ENCODE measurements at regions not wholly inside any gene's neighbourhood (a gene's known extent, or its start where the extent isn't known, plus 50 kb on each side); places are given as distances from the start of the nearest gene placed in this dataset.
"Not testable (repeated sequence)": the region's sequence is repeated elsewhere in the genome, so short reads cannot be mapped to it uniquely, and the experiment has no call there.

DNA sequence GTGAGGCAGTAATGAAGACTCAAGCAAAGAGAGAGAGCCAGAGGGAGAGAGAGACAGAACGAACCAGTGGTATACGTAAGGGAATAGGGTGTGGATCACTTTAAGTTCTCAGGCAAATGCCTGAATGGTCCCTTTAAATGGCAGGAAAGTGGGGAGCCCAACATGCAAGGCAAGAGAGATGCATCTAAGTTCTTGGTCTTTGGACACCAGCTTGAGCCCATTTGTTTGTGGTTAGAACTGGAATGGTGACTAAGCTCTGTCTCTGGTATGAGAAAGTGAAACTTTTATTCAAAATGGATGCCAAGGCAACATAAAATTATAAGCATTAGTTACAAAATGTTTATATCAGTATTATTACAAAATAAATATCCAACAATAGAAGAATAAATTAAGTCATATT lies 192.2 kb upstream of the ALG10 start:
- no peaks in the 10 kb centered on the region for H3K4me1 ChIP-seq (ENCODE audit: control insufficient read depth in 3 of 3, insufficient read depth in 2 of 3, low read depth in 1 of 3, low read length in 2 of 3)

DNA sequence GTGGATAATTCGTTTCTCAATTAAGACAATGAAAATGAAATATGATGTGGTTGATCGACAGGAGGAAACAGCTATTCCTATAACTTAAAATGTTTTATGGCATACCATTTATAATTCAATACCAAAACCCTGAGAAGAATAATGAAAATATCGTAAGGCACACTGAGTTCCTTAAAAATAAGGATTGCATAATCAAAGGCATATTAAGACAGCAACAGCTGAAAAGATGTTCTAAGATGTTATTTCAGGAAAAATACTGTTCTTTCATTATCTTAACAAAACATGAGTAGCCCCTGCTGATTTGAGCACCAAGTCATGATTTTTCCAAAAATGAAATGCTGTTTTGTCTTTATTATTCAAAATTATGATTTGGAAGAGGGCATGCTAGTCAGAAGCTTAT lies 189.4 kb upstream of the ALG10 start:
- Histone ChIP-seq H3K4me1 (ENCODE audit: control insufficient read depth in 3 of 3, insufficient read depth in 2 of 3, low read depth in 1 of 3, low read length in 2 of 3) (no peaks in the 10 kb centered on the region), H3K36me3 (ENCODE audit: control insufficient read depth in 3 of 3, insufficient read depth in 2 of 3, low read depth in 1 of 3, low read length in 3 of 3) (no peaks in the 10 kb centered on the region), H3K4me3 (ENCODE audit: low read depth in 1 of 3, low read length in 3 of 3) (no peak overlapping the region), H3K27me3 (ENCODE audit: control insufficient read depth in 3 of 3, insufficient read depth in 3 of 3, low read length in 3 of 3) (no peaks in the 10 kb centered on the region), H3K9me3 (ENCODE audit: control insufficient read depth in 2 of 2, insufficient read depth in 1 of 2, low read depth in 1 of 2, low read length in 1 of 2) (peaks cover 0 to 2% of the 10 kb centered on the region in 2 donors), H3K27ac (ENCODE audit: low read depth in 1 of 3, low read length in 2 of 3) (no peak overlapping the region)
- WGBS, 3 donors, result 53 to 68% (median 67%) methylated on average over 3 of the region's 3 CpGs
- FAIRE-seq, result no peak
- no peak for DNase-seq

More for the DNA sequence above, 192.2 kb upstream of the ALG10 start:
- WGBS, 3 donors, result 80 to 93% (median 84%) methylated on average over 2 of the region's 2 CpGs
- Histone ChIP-seq H3K27me3 (ENCODE audit: control insufficient read depth in 3 of 3, insufficient read depth in 3 of 3, low read length in 3 of 3) (no peaks in the 10 kb centered on the region), H3K27ac (ENCODE audit: low read depth in 1 of 3, low read length in 2 of 3) (no peak overlapping the region), H3K36me3 (ENCODE audit: control insufficient read depth in 3 of 3, insufficient read depth in 2 of 3, low read depth in 1 of 3, low read length in 3 of 3) (no peaks in the 10 kb centered on the region), H3K9me3 (ENCODE audit: control insufficient read depth in 2 of 2, insufficient read depth in 1 of 2, low read depth in 1 of 2, low read length in 1 of 2) (no peaks in the 10 kb centered on the region), H3K4me3 (ENCODE audit: low read depth in 1 of 3, low read length in 3 of 3) (no peak overlapping the region)
- FAIRE-seq (no peak), DNase-seq (no peak)

DNA sequence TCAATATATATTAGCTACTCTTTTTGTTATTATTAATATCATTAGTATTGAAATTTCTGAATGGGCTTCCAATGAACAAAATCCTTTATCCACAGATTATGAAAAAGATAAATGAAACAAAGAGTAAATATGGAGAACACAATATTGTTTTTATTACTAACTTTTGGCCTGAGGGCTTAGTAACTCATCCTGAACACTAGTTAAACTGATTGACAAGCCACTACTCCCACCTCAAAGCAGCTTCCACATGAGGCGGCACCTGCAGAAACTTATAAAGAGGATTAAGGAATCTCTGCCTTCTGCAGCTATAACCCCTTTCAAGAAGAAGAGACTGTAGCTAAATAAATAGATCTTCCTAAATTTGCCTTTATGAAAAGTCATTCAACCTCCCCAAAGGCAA lies 187.6 kb upstream of the ALG10 start:
- peaks cover 0 to 2% of the 10 kb centered on the region in 2 donors for H3K9me3 ChIP-seq (ENCODE audit: control insufficient read depth in 2 of 2, insufficient read depth in 1 of 2, low read depth in 1 of 2, low read length in 1 of 2)
- H3K27me3 ChIP-seq (ENCODE audit: control insufficient read depth in 3 of 3, insufficient read depth in 3 of 3, low read length in 3 of 3), result no peaks in the 10 kb centered on the region
- H3K4me3 ChIP-seq (ENCODE audit: low read depth in 1 of 3, low read length in 3 of 3), result no peak overlapping the region
- H3K27ac ChIP-seq (ENCODE audit: low read depth in 1 of 3, low read length in 2 of 3), result no peak overlapping the region
- WGBS, 3 donors, result 84 to 90% (median 88%) methylated on average over 1 of the region's 1 CpG
- H3K4me1 ChIP-seq (ENCODE audit: control insufficient read depth in 3 of 3, insufficient read depth in 2 of 3, low read depth in 1 of 3, low read length in 2 of 3), result no peaks in the 10 kb centered on the region
- DNase-seq (no peak), FAIRE-seq (no peak)
- no peaks in the 10 kb centered on the region for H3K36me3 ChIP-seq (ENCODE audit: control insufficient read depth in 3 of 3, insufficient read depth in 2 of 3, low read depth in 1 of 3, low read length in 3 of 3)

- H3K9me3 ChIP-seq (ENCODE audit: control insufficient read depth in 2 of 2, insufficient read depth in 1 of 2, low read depth in 1 of 2, low read length in 1 of 2), result peaks cover 0 to 3% of the 10 kb centered on the region in 2 donors
- no peaks in the 10 kb centered on the region for H3K27me3 ChIP-seq (ENCODE audit: control insufficient read depth in 3 of 3, insufficient read depth in 3 of 3, low read length in 3 of 3)
- H3K4me1 ChIP-seq (ENCODE audit: control insufficient read depth in 3 of 3, insufficient read depth in 2 of 3, low read depth in 1 of 3, low read length in 2 of 3), result no peaks in the 10 kb centered on the region
- H3K36me3 ChIP-seq (ENCODE audit: control insufficient read depth in 3 of 3, insufficient read depth in 2 of 3, low read depth in 1 of 3, low read length in 3 of 3), result no peaks in the 10 kb centered on the region
- FAIRE-seq, result no peak
- H3K4me3 ChIP-seq (ENCODE audit: low read depth in 1 of 3, low read length in 3 of 3), result no peak overlapping the region
- no peak overlapping the region for H3K27ac ChIP-seq (ENCODE audit: low read depth in 1 of 3, low read length in 2 of 3)
- no peak for DNase-seq
- WGBS, 3 donors, result 56 to 94% (median 92%) methylated on average over 1 of the region's 1 CpG
These were observed 145.7 kb upstream of the ALG10 start for GRCh38 chr12:33876618-33877017.

DNA sequence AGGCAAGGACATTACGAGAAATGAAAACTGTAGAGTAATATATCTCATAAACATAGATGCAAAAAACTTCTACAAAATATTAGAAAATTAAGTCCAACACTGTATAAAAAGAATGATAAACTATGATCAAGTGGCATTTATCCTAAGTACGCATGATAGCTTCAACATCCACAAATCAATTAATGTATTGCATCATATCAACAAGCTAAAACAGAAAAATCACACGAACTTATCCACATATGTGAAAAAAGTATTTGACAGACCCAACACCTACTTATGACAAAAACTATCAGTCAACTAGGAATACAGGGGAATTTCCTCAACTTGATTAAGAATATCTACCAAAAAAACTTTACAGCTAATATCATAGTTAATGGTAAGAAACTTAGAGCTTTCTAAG lies 129.9 kb upstream of the ALG10 start:
- Histone ChIP-seq H3K4me3 (ENCODE audit: low read depth in 1 of 3, low read length in 3 of 3) (no peak overlapping the region), H3K36me3 (ENCODE audit: control insufficient read depth in 3 of 3, insufficient read depth in 2 of 3, low read depth in 1 of 3, low read length in 3 of 3) (no peaks in the 10 kb centered on the region), H3K9me3 (ENCODE audit: control insufficient read depth in 2 of 2, insufficient read depth in 1 of 2, low read depth in 1 of 2, low read length in 1 of 2) (peaks cover 0 to 3% of the 10 kb centered on the region in 2 donors), H3K4me1 (ENCODE audit: control insufficient read depth in 3 of 3, insufficient read depth in 2 of 3, low read depth in 1 of 3, low read length in 2 of 3) (no peaks in the 10 kb centered on the region), H3K27me3 (ENCODE audit: control insufficient read depth in 3 of 3, insufficient read depth in 3 of 3, low read length in 3 of 3) (no peaks in the 10 kb centered on the region), H3K27ac (ENCODE audit: low read depth in 1 of 3, low read length in 2 of 3) (no peak overlapping the region)
- FAIRE-seq, result no peak
- WGBS, 3 donors, result 58 to 78% (median 78%) methylated on average over 3 of the region's 3 CpGs
- no peak for DNase-seq

DNA sequence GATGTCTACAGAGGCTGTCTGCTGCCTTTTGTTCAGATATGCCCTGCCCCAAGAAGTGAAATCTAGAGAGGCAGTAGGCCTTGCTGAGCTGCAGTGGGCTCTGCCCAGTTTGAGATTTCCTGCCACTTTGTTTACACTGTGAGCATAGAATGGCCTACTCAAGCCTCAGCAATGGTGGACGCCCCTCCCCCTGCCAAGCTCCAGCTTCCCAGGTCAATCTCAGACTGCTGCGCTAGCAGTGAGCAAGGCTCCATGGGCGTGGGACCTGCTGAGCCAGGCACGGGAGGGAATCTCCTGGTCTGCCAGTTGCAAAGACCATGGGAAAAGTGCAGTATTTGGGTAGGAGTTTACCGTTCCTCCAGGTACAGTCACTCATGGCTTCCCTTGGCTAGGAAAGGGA lies 101.8 kb upstream of the ALG10 start:
- H3K27me3 ChIP-seq (ENCODE audit: control insufficient read depth in 3 of 3, insufficient read depth in 3 of 3, low read length in 3 of 3); DNase-seq; H3K4me1 ChIP-seq (ENCODE audit: control insufficient read depth in 3 of 3, insufficient read depth in 2 of 3, low read depth in 1 of 3, low read length in 2 of 3); H3K4me3 ChIP-seq (ENCODE audit: low read depth in 1 of 3, low read length in 3 of 3); H3K27ac ChIP-seq (ENCODE audit: low read depth in 1 of 3, low read length in 2 of 3); H3K36me3 ChIP-seq (ENCODE audit: control insufficient read depth in 3 of 3, insufficient read depth in 2 of 3, low read depth in 1 of 3, low read length in 3 of 3); FAIRE-seq: not testable (repeated sequence)
- WGBS, 3 donors, result 76 to 84% (median 83%) methylated on average over 5 of the region's 5 CpGs
- peaks cover 0 to 14% of the 10 kb centered on the region in 2 donors for H3K9me3 ChIP-seq (ENCODE audit: control insufficient read depth in 2 of 2, insufficient read depth in 1 of 2, low read depth in 1 of 2, low read length in 1 of 2)

- 74 to 89% (median 79%) methylated on average over 3 of the region's 3 CpGs for WGBS, 3 donors
- Histone ChIP-seq H3K27ac (ENCODE audit: low read depth in 1 of 3, low read length in 2 of 3) (no peak overlapping the region), H3K36me3 (ENCODE audit: control insufficient read depth in 3 of 3, insufficient read depth in 2 of 3, low read depth in 1 of 3, low read length in 3 of 3) (no peaks in the 10 kb centered on the region), H3K4me3 (ENCODE audit: low read depth in 1 of 3, low read length in 3 of 3) (no peak overlapping the region), H3K9me3 (ENCODE audit: control insufficient read depth in 2 of 2, insufficient read depth in 1 of 2, low read depth in 1 of 2, low read length in 1 of 2) (peaks cover 0 to 18% of the 10 kb centered on the region in 2 donors), H3K27me3 (ENCODE audit: control insufficient read depth in 3 of 3, insufficient read depth in 3 of 3, low read length in 3 of 3) (no peaks in the 10 kb centered on the region), H3K4me1 (ENCODE audit: control insufficient read depth in 3 of 3, insufficient read depth in 2 of 3, low read depth in 1 of 3, low read length in 2 of 3) (no peaks in the 10 kb centered on the region)
- DNase-seq (no peak), FAIRE-seq (no peak)
These were observed 96.2 kb upstream of the ALG10 start for GRCh38 chr12:33926095-33926494.

DNA sequence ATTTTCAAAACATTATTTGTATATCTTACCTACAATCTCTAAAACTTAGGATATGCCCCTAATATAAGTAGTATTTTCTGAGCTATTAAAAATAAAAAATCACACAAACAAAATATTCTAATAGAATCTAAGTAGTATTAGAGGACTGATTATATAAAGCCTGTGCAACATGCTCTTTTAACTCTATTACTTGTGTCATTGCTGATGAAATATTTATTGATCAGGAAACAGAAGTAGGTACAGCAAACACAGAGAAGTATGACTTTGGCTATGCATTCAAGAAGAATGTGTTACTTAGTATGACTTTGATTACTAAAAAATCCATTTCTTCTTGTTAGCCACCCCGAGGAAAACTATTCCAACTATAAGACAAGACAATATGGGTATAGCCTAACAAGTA lies 84.6 kb upstream of the ALG10 start:
- WGBS, 3 donors, result 51 to 77% (median 68%) methylated on average over 1 of the region's 1 CpG
- FAIRE-seq; H3K36me3 ChIP-seq (ENCODE audit: control insufficient read depth in 3 of 3, insufficient read depth in 2 of 3, low read depth in 1 of 3, low read length in 3 of 3); DNase-seq; H3K9me3 ChIP-seq (ENCODE audit: control insufficient read depth in 2 of 2, insufficient read depth in 1 of 2, low read depth in 1 of 2, low read length in 1 of 2); H3K27ac ChIP-seq (ENCODE audit: low read depth in 1 of 3, low read length in 2 of 3); H3K4me3 ChIP-seq (ENCODE audit: low read depth in 1 of 3, low read length in 3 of 3); H3K27me3 ChIP-seq (ENCODE audit: control insufficient read depth in 3 of 3, insufficient read depth in 3 of 3, low read length in 3 of 3); H3K4me1 ChIP-seq (ENCODE audit: control insufficient read depth in 3 of 3, insufficient read depth in 2 of 3, low read depth in 1 of 3, low read length in 2 of 3): not testable (repeated sequence)

DNA sequence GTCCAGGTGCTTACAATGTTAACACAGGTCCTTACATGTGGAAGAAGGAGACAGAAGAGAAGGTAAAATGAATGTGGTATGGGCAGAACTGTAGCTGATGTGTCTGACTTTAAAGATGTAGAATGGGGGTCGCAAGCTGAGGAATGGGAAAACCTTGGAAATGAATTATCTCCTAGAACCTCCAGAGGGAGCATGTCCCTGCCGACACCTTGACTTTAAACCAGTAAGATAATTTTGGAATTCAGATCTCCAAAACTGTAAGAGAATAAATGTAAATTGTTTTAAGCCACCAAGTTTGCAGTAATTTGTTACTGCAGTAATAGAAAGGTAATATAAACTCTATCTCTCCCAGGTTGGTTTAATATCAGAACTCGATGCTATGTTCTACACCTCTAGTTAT lies 80.1 kb upstream of the ALG10 start:
- Histone ChIP-seq H3K4me1 (ENCODE audit: control insufficient read depth in 3 of 3, insufficient read depth in 2 of 3, low read depth in 1 of 3, low read length in 2 of 3) (no peaks in the 10 kb centered on the region), H3K27ac (ENCODE audit: low read depth in 1 of 3, low read length in 2 of 3) (no peak overlapping the region), H3K4me3 (ENCODE audit: low read depth in 1 of 3, low read length in 3 of 3) (no peak overlapping the region), H3K27me3 (ENCODE audit: control insufficient read depth in 3 of 3, insufficient read depth in 3 of 3, low read length in 3 of 3) (no peaks in the 10 kb centered on the region), H3K9me3 (ENCODE audit: control insufficient read depth in 2 of 2, insufficient read depth in 1 of 2, low read depth in 1 of 2, low read length in 1 of 2) (no peaks in the 10 kb centered on the region), H3K36me3 (ENCODE audit: control insufficient read depth in 3 of 3, insufficient read depth in 2 of 3, low read depth in 1 of 3, low read length in 3 of 3) (no peaks in the 10 kb centered on the region)
- FAIRE-seq, result no peak
- no peak for DNase-seq
- WGBS, 3 donors, result 64 to 70% (median 69%) methylated on average over 3 of the region's 3 CpGs
